HCT116 (cell line): ENCODE measurements at regions not wholly inside any gene's neighbourhood (a gene's known extent, or its start where the extent isn't known, plus 50 kb on each side); places are given as distances from the start of the nearest gene placed in this dataset.

ENCODE experiments used
- CTCF ChIP-seq, 3 experiments: fragments of 200-600 bp in 1 of 3; sonication (generic) in 1 of 3; IDR thresholded peaks in 2 of 3; conservative IDR thresholded peaks in 1 of 3; 2 replicates each; pipeline ENCODE4 v1.5.1; 2012 to 2017; ENCODE audit warnings: low read depth in 2 of 3, low read length in 2 of 3, antibody characterized with exemption in 1 of 3, borderline replicate concordance in 1 of 3, control low read depth in 1 of 3, mild to moderate bottlenecking in 1 of 3, mixed read lengths in 1 of 3, mixed run types in 1 of 3, moderate library complexity in 1 of 3; ENCODE audit not compliant: insufficient read depth in 1 of 3
- ELF1 ChIP-seq: IDR thresholded peaks from 2 replicates; pipeline ENCODE4 v1.6.1; 2012; ENCODE audit warnings: low read depth, borderline replicate concordance
- POLR2AphosphoS5 ChIP-seq: IDR thresholded peaks from 2 replicates; pipeline ENCODE4 v1.6.1; 2011; ENCODE audit warnings: mild to moderate bottlenecking, low read depth, low read length, moderate library complexity
- YY1 ChIP-seq: IDR thresholded peaks from 2 replicates; pipeline ENCODE4 v1.6.1; 2011; ENCODE audit warnings: low read length, low read depth, moderate library complexity, mild to moderate bottlenecking; ENCODE audit not compliant: insufficient replicate concordance; ENCODE audit errors: extremely low read depth
- ZNF274 ChIP-seq: fragments of 200-500 bp; sonication (Bioruptor generic); IDR thresholded peaks from 2 replicates; pipeline ENCODE4 v1.6.1; 2014; ENCODE audit warnings: mild to moderate bottlenecking, low read depth, low read length, inconsistent platforms
- TF ChIP-seq, protein P1 (sequence below): IDR thresholded peaks from 2 replicates; pipeline ENCODE4 v1.6.1; 2011; ENCODE audit warnings: mild to moderate bottlenecking, low read length, moderate library complexity; ENCODE audit not compliant: insufficient replicate concordance; ENCODE audit errors: extremely low read depth
- TF ChIP-seq, protein P2 (sequence below): IDR thresholded peaks from 2 replicates; pipeline ENCODE4 v1.6.1; 2012

DNA sequence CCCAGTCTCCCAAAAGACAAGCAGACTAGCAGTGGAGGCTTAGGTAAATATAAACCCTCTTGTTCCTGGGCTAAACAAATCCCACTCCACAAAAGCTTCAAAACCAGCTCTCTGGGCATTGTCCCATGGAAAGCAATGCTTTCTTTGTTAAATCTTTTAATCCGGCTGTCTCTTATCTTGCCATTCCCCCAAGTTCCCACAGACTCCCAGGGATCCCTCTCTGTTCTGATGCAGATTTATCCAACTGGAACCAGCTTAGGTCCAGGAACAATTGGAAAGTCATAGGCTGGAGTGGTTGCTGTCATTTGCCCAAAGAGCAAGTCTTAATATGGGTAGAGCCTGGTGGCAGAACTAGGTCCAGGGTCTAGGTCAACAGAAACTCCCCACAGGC is 110.1 kb upstream of the ATP1A1 start:
- TF ChIP-seq POLR2AphosphoS5 (no peak), YY1 (no peak), CTCF (IDR thresholded peaks at IDR 0.05 in 2 of 3, conservative IDR thresholded peaks at IDR 0.05 in 1 of 3; ENCODE audit: borderline replicate concordance in 1 of 3, insufficient read depth in 1 of 3, low read depth in 2 of 3, low read length in 2 of 3) (no peak), ELF1 (no peak), ZNF274 (no peak)
- TF ChIP-seq, protein P1, sequence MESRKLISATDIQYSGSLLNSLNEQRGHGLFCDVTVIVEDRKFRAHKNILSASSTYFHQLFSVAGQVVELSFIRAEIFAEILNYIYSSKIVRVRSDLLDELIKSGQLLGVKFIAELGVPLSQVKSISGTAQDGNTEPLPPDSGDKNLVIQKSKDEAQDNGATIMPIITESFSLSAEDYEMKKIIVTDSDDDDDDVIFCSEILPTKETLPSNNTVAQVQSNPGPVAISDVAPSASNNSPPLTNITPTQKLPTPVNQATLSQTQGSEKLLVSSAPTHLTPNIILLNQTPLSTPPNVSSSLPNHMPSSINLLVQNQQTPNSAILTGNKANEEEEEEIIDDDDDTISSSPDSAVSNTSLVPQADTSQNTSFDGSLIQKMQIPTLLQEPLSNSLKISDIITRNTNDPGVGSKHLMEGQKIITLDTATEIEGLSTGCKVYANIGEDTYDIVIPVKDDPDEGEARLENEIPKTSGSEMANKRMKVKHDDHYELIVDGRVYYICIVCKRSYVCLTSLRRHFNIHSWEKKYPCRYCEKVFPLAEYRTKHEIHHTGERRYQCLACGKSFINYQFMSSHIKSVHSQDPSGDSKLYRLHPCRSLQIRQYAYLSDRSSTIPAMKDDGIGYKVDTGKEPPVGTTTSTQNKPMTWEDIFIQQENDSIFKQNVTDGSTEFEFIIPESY: no peak
- TF ChIP-seq, protein P2, sequence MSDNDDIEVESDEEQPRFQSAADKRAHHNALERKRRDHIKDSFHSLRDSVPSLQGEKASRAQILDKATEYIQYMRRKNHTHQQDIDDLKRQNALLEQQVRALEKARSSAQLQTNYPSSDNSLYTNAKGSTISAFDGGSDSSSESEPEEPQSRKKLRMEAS: no peak
